Adrenal gland (tissue), 9 donors: ENCODE measurements at regions not wholly inside any gene's neighbourhood (a gene's known extent, or its start where the extent isn't known, plus 50 kb on each side); places are given as distances from the start of the nearest gene placed in this dataset.

ENCODE experiments used
- DNase-seq, 7 donors: peaks; one replicate each; pipeline ENCODE4 v3.0.0-alpha.2; 2019 to 2020
- H3K27ac ChIP-seq, 5 donors: fragments of 200-600 bp; sonication (generic) in 4 of 5; 1 replicate in 3 of 5; 2 replicates in 2 of 5; pipeline versions ENCODE4 v1.5.1 to v1.8.0; 2016 to 2020; ENCODE audit warnings: mild to moderate bottlenecking in 1 of 5
- H3K27me3 ChIP-seq: fragments of 200-600 bp; 2 replicates; pipeline ENCODE4 v1.8.0; 2021
- H3K36me3 ChIP-seq, 2 donors: fragments of 200-600 bp; replicated peaks in 1 of 2; 1 replicate in 1 of 2; 2 replicates in 1 of 2; pipeline versions ENCODE4 v1.5.1 to v1.8.0; 2018 to 2022
- H3K4me1 ChIP-seq, 2 donors: fragments of 200-600 bp; replicated peaks in 1 of 2; 1 replicate in 1 of 2; 2 replicates in 1 of 2; pipeline versions ENCODE4 v1.5.1 to v1.8.0; 2018 to 2021
- H3K4me3 ChIP-seq, 4 donors: fragments of 200-600 bp; sonication (generic) in 3 of 4; one replicate each; pipeline ENCODE4 v1.5.1; 2016 to 2018
- H3K9me3 ChIP-seq, 3 donors: fragments of 200-600 bp; sonication (generic) in 1 of 3; replicated peaks in 1 of 3; 1 replicate in 2 of 3; 2 replicates in 1 of 3; pipeline versions ENCODE4 v1.5.1 to v1.8.0; 2016 to 2021
- CTCF ChIP-seq, 6 experiments: fragments of 450-650 bp in 4 of 6; fragments of 200-600 bp in 2 of 6; sonication (generic) in 1 of 6; IDR thresholded peaks; 1 replicate in 5 of 6; 2 replicates in 1 of 6; pipeline versions ENCODE4 v1.5.1 to v1.8.0; 2016 to 2021; ENCODE audit warnings: antibody characterized with exemption in 6 of 6, mild to moderate bottlenecking in 2 of 6, moderate library complexity in 1 of 6
- POLR2A ChIP-seq, 2 donors: fragments of 450-650 bp; IDR thresholded peaks; one replicate each; pipeline ENCODE4 v1.6.1; 2017; ENCODE audit warnings: antibody characterized with exemption in 2 of 2, mild to moderate bottlenecking in 2 of 2, moderate library complexity in 1 of 2
- WGBS, 4 donors: extraction: QIAGEN DNeasy Blood & Tissue Kit in 2 of 4; methylation state at CpG; one replicate each; pipeline versions ENCODE4 v1.1.5 to v1.1.7; 2013 to 2017; 5-methylcytosine and 5-hydroxymethylcytosine counted together
- intact Hi-C, 2 donors: fragments of 100-400 bp; cut with DNase I; formaldehyde crosslinking; loops; one replicate each; pipeline versions ENCODE4 v1.14.1 to v1.15.0; 2022 to 2023
- donor health status: healthy with polysubstance abuse.
- donor health status: Bipolar disorder and iron deficiency.
- donor health status: DM: yes; HTN: yes; CAD: no.
- donor health status: DM: no; HTN: no; CAD: no.
- donor health status: DM: no; HTN: no; CAD: no.

- Histone ChIP-seq H3K9me3 (no peaks in the 10 kb centered on the region), H3K4me3 (no peak overlapping the region), H3K27me3 (no peaks in the 10 kb centered on the region), H3K4me1 (no peaks in the 10 kb centered on the region), H3K27ac (no peak overlapping the region), H3K36me3 (no peaks in the 10 kb centered on the region)
- intact Hi-C loops = no loop called here
- DNase-seq = no peak
- WGBS, 4 donors = 56 to 89% (median 82%) methylated on average over 1 of the region's 1 CpG
- TF ChIP-seq CTCF (IDR thresholded peaks at IDR 0.05) = no peak
Measured at GRCh38 chr10:108241166-108241565, 1076.7 kb upstream of the SORCS1 start.

DNA sequence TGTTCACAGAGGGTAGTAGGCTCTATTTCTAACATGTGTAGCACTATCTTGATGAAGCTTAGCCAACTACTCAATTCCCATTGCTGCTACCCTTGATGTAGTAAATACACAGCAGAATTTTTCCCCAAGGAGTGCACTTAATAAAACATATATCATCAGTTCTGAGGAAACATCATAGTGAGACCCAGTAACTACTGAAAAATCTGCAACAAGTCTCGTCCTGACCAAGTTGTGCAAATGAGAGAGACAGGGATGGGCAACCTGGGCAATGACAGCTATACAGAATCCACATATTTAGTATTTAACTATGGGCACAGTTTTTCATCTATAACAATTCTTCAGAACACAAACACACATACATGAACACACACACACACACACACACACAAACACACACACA, 1073.8 kb upstream of the SORCS1 start:
- 27 to 42% (median 30%) methylated on average over 1 of the region's 1 CpG for WGBS, 4 donors
- intact Hi-C loops = no loop called here

DNA sequence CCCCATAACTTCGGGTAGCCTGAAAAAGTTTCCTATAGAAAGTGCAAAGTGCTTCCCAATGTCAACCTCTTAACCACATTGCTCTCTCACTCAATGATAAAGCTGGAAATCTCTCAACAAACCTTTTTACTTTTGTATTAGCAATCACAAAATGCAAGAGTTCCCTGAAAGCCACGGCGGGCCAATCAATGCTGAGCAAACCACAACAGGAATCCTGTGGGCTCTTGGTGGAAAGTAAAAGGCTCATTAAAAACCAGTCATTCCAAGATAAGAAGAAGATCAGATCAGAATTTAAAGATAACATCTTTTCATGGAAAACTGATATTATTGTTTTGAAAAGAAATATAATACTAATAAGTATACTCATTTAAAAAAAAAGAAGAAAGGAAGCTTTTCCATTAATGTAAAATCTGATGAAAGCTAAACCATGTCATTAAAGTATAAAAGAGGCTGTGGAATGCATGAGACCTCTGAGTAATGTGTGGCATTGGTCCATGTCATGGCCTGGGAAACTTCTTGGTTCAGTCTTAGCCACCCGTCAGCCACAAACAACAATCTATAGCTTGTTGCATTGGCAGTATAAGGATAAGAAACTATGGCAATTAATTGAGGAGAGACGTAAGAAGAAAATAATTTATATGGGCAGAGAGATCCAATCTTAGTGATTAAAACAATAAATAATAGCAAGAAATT, 1066.1 kb upstream of the SORCS1 start:
- Histone ChIP-seq H3K4me1 (no peaks in the 10 kb centered on the region), H3K4me3 (no peak overlapping the region), H3K9me3 (no peaks in the 10 kb centered on the region), H3K36me3 (no peaks in the 10 kb centered on the region), H3K27me3 (no peaks in the 10 kb centered on the region), H3K27ac (no peak overlapping the region)
- WGBS, 4 donors = 67 to 74% (median 72%) methylated on average over 5 of the region's 5 CpGs
- TF ChIP-seq CTCF (IDR thresholded peaks at IDR 0.05) (no peak), POLR2A (IDR thresholded peaks at IDR 0.05) (no peak)
- intact Hi-C loops = no loop called here
- DNase-seq = no peak

More for the DNA sequence above, 1073.8 kb upstream of the SORCS1 start:
- Histone ChIP-seq H3K4me3 (no peak overlapping the region), H3K36me3 (no peaks in the 10 kb centered on the region), H3K27me3 (no peaks in the 10 kb centered on the region), H3K4me1 (no peaks in the 10 kb centered on the region), H3K9me3 (no peaks in the 10 kb centered on the region), H3K27ac (no peak overlapping the region)
- no peak for TF ChIP-seq POLR2A (IDR thresholded peaks at IDR 0.05)
- no peak for TF ChIP-seq CTCF (IDR thresholded peaks at IDR 0.05)
- no peak for DNase-seq

DNA sequence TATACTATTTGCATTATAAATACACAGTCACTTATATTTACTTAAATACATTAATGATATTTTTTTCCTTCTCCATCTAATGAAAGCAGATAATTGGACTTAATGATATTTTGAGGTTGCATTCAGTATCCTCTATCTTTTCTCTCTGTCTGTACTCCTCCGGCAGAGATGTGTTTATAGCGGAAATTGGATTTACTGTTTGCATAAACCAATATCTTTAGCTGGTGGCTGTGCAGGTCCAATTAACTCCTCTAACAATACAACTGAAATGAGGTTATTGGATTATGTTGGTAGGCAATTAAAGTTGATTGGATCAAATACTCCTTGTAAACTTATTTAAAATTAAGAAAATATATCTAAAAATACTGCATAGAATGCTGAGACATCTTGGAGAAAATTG, 1044.2 kb upstream of the SORCS1 start:
- DNase-seq = no peak
- TF ChIP-seq POLR2A (IDR thresholded peaks at IDR 0.05) (no peak), CTCF (IDR thresholded peaks at IDR 0.05) (no peak)
- Histone ChIP-seq H3K9me3 (no peaks in the 10 kb centered on the region), H3K27ac (no peak overlapping the region), H3K27me3 (no peaks in the 10 kb centered on the region), H3K4me1 (no peaks in the 10 kb centered on the region), H3K36me3 (no peaks in the 10 kb centered on the region), H3K4me3 (no peak overlapping the region)
- intact Hi-C loops = no loop called here
- 72 to 92% (median 85%) methylated on average over 2 of the region's 2 CpGs for WGBS, 4 donors
